ENCODE measurements at regions not wholly inside any gene's neighbourhood (a gene's known extent, or its start where the extent isn't known, plus 50 kb on each side); places are given as distances from the start of the nearest gene placed in this dataset.

DNA sequence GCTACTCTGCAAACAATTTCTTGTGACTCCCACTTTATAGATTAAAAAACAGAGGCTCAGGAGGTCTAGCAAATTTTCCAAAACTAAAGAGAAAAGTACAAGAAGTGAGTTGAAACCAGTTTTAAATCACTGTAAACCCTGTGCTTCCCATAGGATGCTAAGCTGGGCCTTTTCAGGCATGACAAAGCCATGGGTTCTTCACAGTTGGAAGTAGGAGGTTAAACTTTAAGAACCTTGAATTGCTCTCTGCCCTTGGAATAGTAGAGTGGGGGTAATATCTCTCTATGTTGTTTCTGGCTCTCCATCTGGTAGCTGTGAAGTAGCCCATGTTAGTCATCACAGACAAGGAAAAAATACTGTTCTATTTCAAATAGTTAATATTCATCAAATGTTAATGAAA is 193.6 kb upstream of the SATB1 start:
- H2AFZ ChIP-seq (ENCODE audit: low read length) = no peak overlapping the region
- no peaks in the 10 kb centered on the region for H3K36me3 ChIP-seq (ENCODE audit: insufficient read depth, low read length)
- no peak overlapping the region for H3K4me2 ChIP-seq (ENCODE audit: low read length)
- H3K4me3 ChIP-seq (ENCODE audit: low read depth, low read length, poor library complexity, severe bottlenecking) = no peak overlapping the region
- CTCF ChIA-PET (ENCODE audit: unreplicated experiment) = no interaction called here
- POLR2A ChIA-PET = no interaction called here
- DNase-seq (ENCODE audit: low spot score) = no peak
- H3K27ac ChIP-seq (ENCODE audit: low read depth, low read length, poor library complexity, severe bottlenecking) = no peak overlapping the region
- H4K20me1 ChIP-seq (ENCODE audit: insufficient read depth, low read length) = no peaks in the 10 kb centered on the region
- no peaks in the 10 kb centered on the region for H3K9me2 ChIP-seq (ENCODE audit: insufficient read depth, low read length)
- TF ChIP-seq EZH2phosphoT487 (IDR thresholded peaks at IDR 0.05; ENCODE audit: borderline replicate concordance, low read depth, low read length) = no peak
- TF ChIP-seq, protein P1, sequence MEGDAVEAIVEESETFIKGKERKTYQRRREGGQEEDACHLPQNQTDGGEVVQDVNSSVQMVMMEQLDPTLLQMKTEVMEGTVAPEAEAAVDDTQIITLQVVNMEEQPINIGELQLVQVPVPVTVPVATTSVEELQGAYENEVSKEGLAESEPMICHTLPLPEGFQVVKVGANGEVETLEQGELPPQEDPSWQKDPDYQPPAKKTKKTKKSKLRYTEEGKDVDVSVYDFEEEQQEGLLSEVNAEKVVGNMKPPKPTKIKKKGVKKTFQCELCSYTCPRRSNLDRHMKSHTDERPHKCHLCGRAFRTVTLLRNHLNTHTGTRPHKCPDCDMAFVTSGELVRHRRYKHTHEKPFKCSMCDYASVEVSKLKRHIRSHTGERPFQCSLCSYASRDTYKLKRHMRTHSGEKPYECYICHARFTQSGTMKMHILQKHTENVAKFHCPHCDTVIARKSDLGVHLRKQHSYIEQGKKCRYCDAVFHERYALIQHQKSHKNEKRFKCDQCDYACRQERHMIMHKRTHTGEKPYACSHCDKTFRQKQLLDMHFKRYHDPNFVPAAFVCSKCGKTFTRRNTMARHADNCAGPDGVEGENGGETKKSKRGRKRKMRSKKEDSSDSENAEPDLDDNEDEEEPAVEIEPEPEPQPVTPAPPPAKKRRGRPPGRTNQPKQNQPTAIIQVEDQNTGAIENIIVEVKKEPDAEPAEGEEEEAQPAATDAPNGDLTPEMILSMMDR (conservative IDR thresholded peaks at IDR 0.05; ENCODE audit: low read length) = no peak
- intact Hi-C loops (cut with micrococcal nuclease; ENCODE audit: unreplicated experiment) = no loop called here
- no peaks in the 10 kb centered on the region for H3K4me1 ChIP-seq (ENCODE audit: insufficient read depth, low read length, poor library complexity, severe bottlenecking)
- no peaks in the 10 kb centered on the region for H3K9me3 ChIP-seq (ENCODE audit: low read length)
- no peaks in the 10 kb centered on the region for H3K79me2 ChIP-seq (ENCODE audit: insufficient read depth, low read depth, low read length)
- BruUV-seq (replicated peaks) = no TSS peak

DNA sequence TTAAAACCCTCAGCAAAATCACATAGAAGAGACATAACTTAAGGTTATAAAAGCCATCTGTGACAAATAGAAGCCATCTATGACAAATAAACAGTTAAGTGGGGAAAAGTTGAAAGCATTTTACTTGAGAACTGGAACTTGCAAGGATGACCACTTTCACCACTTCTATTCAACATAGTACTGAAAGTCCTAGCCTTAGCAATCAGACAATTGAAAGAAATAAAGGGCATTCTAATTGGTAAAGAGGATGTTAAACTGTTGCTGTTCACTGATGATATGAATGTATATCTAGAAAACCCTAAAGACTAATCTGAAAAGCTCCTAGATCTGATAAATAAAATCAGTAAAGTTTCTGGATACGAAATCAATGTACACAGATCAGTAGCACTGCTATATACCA is 186.9 kb upstream of the SATB1 start:
- no peak for DNase-seq (ENCODE audit: low spot score)
- ChIA-PET CTCF (ENCODE audit: unreplicated experiment) (no interaction called here), POLR2A (no interaction called here)
- no peaks in the 10 kb centered on the region for H4K20me1 ChIP-seq (ENCODE audit: insufficient read depth, low read length)
- TF ChIP-seq, protein P1 (conservative IDR thresholded peaks at IDR 0.05; ENCODE audit: low read length) = no peak
- no peak for TF ChIP-seq EZH2phosphoT487 (IDR thresholded peaks at IDR 0.05; ENCODE audit: borderline replicate concordance, low read depth, low read length)
- H3K4me2 ChIP-seq (ENCODE audit: low read length) = no peak overlapping the region
- no peak overlapping the region for H3K4me3 ChIP-seq (ENCODE audit: low read depth, low read length, poor library complexity, severe bottlenecking)
- H3K36me3 ChIP-seq (ENCODE audit: insufficient read depth, low read length) = no peaks in the 10 kb centered on the region
- H3K9me3 ChIP-seq (ENCODE audit: low read length) = no peaks in the 10 kb centered on the region
- no TSS peak for BruUV-seq (replicated peaks)
- no peak overlapping the region for H3K27ac ChIP-seq (ENCODE audit: low read depth, low read length, poor library complexity, severe bottlenecking)
- no peak overlapping the region for H2AFZ ChIP-seq (ENCODE audit: low read length)
- intact Hi-C loops (cut with micrococcal nuclease; ENCODE audit: unreplicated experiment) = no loop called here
- no peaks in the 10 kb centered on the region for H3K4me1 ChIP-seq (ENCODE audit: insufficient read depth, low read length, poor library complexity, severe bottlenecking)
- H3K79me2 ChIP-seq (ENCODE audit: insufficient read depth, low read depth, low read length) = no peaks in the 10 kb centered on the region
- H3K9me2 ChIP-seq (ENCODE audit: insufficient read depth, low read length) = no peaks in the 10 kb centered on the region

DNA sequence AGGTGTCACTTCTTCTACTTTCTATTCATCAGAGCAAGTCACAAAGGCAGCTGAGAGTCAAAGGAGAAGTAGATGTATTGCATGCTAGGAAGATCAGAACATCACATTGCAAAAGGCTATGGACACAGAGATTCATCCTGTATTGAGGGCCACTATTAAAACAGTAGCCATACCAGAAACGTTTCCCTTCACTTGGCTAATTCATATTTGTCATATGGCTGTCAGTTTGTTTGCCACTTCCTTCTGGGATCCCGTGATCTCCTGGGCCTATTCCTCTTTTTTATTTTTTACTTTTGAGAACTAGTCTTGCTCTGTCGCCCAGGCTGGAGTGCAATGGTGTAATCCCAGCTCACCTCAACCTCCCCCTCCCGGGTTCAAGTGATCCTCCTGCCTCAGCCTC is 184.0 kb upstream of the SATB1 start:
- ChIA-PET POLR2A (interaction anchor here (1.5 to 1.6 kb wide), 2 partner anchors 7 to 107 kb away, joined by 5 to 7 read pairs; no protein-coding TSS in a partner anchor), CTCF (ENCODE audit: unreplicated experiment) (no interaction called here)
- H3K9me3 ChIP-seq (ENCODE audit: low read length) = no peaks in the 10 kb centered on the region

More for the DNA sequence above, 184.0 kb upstream of the SATB1 start:
- Histone ChIP-seq H3K9me2 (ENCODE audit: insufficient read depth, low read length) (no peaks in the 10 kb centered on the region), H3K4me2 (ENCODE audit: low read length) (no peak overlapping the region), H3K4me1 (ENCODE audit: insufficient read depth, low read length, poor library complexity, severe bottlenecking) (no peaks in the 10 kb centered on the region), H3K36me3 (ENCODE audit: insufficient read depth, low read length) (no peaks in the 10 kb centered on the region), H3K4me3 (ENCODE audit: low read depth, low read length, poor library complexity, severe bottlenecking) (no peak overlapping the region), H4K20me1 (ENCODE audit: insufficient read depth, low read length) (no peaks in the 10 kb centered on the region), H2AFZ (ENCODE audit: low read length) (no peak overlapping the region), H3K79me2 (ENCODE audit: insufficient read depth, low read depth, low read length) (no peaks in the 10 kb centered on the region), H3K27ac (ENCODE audit: low read depth, low read length, poor library complexity, severe bottlenecking) (no peak overlapping the region)
- intact Hi-C loops (cut with micrococcal nuclease; ENCODE audit: unreplicated experiment) = no loop called here
- BruUV-seq (replicated peaks) = no TSS peak
- TF ChIP-seq EZH2phosphoT487 (IDR thresholded peaks at IDR 0.05; ENCODE audit: borderline replicate concordance, low read depth, low read length) = no peak
- no peak for DNase-seq (ENCODE audit: low spot score)

Measured in OCI-LY7 (cell line).